Gastrocnemius medialis (tissue), 4 donors: ENCODE measurements at regions not wholly inside any gene's neighbourhood (a gene's known extent, or its start where the extent isn't known, plus 50 kb on each side); places are given as distances from the start of the nearest gene placed in this dataset.
"Not testable (repeated sequence)": the region's sequence is repeated elsewhere in the genome, so short reads cannot be mapped to it uniquely, and the experiment has no call there.

ENCODE experiments used
- ATAC-seq, 2 donors: fragments of 150-250 bp; one replicate each; pipeline ENCODE4 v1.9.1; 2016
- DNase-seq, 2 donors: peaks; one replicate each; pipeline ENCODE4 v3.0.0-alpha.2; 2019
- H3K27ac ChIP-seq, 4 donors: fragments of 200-600 bp; sonication (generic); 1 replicate in 1 of 4; 2 replicates in 3 of 4; pipeline ENCODE4 v1.5.1; 2016 to 2018; ENCODE audit warnings: mild to moderate bottlenecking in 2 of 4, moderate library complexity in 1 of 4
- H3K27me3 ChIP-seq, 3 donors: fragments of 200-600 bp; sonication (generic) in 2 of 3; 1 replicate in 1 of 3; 2 replicates in 2 of 3; pipeline versions ENCODE4 v1.5.1 to v1.6.0; 2016 to 2019; ENCODE audit warnings: mild to moderate bottlenecking in 1 of 3, moderate library complexity in 1 of 3
- H3K36me3 ChIP-seq, 2 donors: fragments of 200-600 bp; sonication (generic) in 1 of 2; one replicate each; pipeline ENCODE4 v1.5.1; 2017 to 2018
- H3K4me1 ChIP-seq, 2 donors: fragments of 200-600 bp; sonication (generic) in 1 of 2; one replicate each; pipeline ENCODE4 v1.5.1; 2016 to 2017; ENCODE audit warnings: mild to moderate bottlenecking in 2 of 2
- H3K4me3 ChIP-seq, 4 donors: fragments of 200-600 bp; sonication (generic) in 3 of 4; 1 replicate in 1 of 4; 2 replicates in 3 of 4; pipeline ENCODE4 v1.5.1; 2016 to 2019; ENCODE audit warnings: mild to moderate bottlenecking in 2 of 4
- H3K9me3 ChIP-seq, 3 donors: fragments of 200-600 bp; sonication (generic) in 2 of 3; 1 replicate in 1 of 3; 2 replicates in 2 of 3; pipeline ENCODE4 v1.5.1; 2016 to 2019
- POLR2A ChIP-seq, 2 donors: fragments of 450-650 bp; IDR thresholded peaks; one replicate each; pipeline ENCODE4 v1.6.1; 2017; ENCODE audit warnings: antibody characterized with exemption in 2 of 2, mild to moderate bottlenecking in 2 of 2, moderate library complexity in 2 of 2
- in situ Hi-C, 4 donors: fragments of 200-750 bp; cut with MboI; loops; one replicate each; pipeline versions ENCODE4 v1.15.0 to v1.8.0; 2017; ENCODE audit warnings: low sequenced_read_pairs in 4 of 4
- intact Hi-C: fragments of 100-400 bp; cut with DNase I; formaldehyde crosslinking; loops from one replicate; pipeline ENCODE4 v1.15.1; 2023; ENCODE audit warnings: low total_unique reads
- TF ChIP-seq, protein P1 (sequence below), 5 experiments: fragments of 450-650 bp in 3 of 5; fragments of 200-600 bp in 2 of 5; sonication (generic) in 2 of 5; IDR thresholded peaks in 4 of 5; conservative IDR thresholded peaks in 1 of 5; 1 replicate in 4 of 5; 2 replicates in 1 of 5; pipeline ENCODE4 v1.5.1; 2016 to 2019; ENCODE audit warnings: antibody characterized with exemption in 5 of 5, mild to moderate bottlenecking in 3 of 5, moderate library complexity in 3 of 5

DNA sequence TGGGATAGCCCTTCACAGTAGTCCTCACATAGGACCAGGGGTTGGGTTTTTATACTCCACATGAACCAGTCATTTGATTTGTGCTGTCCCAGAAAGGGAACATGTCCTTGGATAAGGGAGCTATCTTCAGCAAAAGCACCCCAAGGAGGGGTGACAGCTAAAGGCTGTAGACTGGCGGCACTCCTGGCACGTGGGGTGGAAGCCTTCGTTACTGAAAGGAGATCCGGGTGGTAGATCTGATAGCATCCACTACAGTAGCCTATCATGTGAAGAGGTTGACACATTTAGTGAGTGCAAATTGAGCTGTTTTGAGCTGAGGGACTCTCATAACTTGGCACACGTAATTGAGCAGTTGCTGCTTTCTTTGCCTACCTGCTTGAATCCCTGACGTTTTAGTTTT lies 588.8 kb upstream of the GOLIM4 start:
- H3K4me3 ChIP-seq: no peak overlapping the region
- intact Hi-C loops: no loop called here
- TF ChIP-seq, protein P1, sequence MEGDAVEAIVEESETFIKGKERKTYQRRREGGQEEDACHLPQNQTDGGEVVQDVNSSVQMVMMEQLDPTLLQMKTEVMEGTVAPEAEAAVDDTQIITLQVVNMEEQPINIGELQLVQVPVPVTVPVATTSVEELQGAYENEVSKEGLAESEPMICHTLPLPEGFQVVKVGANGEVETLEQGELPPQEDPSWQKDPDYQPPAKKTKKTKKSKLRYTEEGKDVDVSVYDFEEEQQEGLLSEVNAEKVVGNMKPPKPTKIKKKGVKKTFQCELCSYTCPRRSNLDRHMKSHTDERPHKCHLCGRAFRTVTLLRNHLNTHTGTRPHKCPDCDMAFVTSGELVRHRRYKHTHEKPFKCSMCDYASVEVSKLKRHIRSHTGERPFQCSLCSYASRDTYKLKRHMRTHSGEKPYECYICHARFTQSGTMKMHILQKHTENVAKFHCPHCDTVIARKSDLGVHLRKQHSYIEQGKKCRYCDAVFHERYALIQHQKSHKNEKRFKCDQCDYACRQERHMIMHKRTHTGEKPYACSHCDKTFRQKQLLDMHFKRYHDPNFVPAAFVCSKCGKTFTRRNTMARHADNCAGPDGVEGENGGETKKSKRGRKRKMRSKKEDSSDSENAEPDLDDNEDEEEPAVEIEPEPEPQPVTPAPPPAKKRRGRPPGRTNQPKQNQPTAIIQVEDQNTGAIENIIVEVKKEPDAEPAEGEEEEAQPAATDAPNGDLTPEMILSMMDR (IDR thresholded peaks at IDR 0.05 in 4 of 5, conservative IDR thresholded peaks at IDR 0.05 in 1 of 5): no peak
- no peak for TF ChIP-seq POLR2A (IDR thresholded peaks at IDR 0.05)
- H3K9me3 ChIP-seq: peaks cover 0 to 5% (median 0%) of the 10 kb centered on the region in 3 donors
- H3K36me3 ChIP-seq: no peaks in the 10 kb centered on the region
- H3K27ac ChIP-seq: no peak overlapping the region
- no peak for ATAC-seq
- H3K4me1 ChIP-seq: no peaks in the 10 kb centered on the region
- no peak for DNase-seq
- no peaks in the 10 kb centered on the region for H3K27me3 ChIP-seq
- in situ Hi-C loops: no loop called here

DNA sequence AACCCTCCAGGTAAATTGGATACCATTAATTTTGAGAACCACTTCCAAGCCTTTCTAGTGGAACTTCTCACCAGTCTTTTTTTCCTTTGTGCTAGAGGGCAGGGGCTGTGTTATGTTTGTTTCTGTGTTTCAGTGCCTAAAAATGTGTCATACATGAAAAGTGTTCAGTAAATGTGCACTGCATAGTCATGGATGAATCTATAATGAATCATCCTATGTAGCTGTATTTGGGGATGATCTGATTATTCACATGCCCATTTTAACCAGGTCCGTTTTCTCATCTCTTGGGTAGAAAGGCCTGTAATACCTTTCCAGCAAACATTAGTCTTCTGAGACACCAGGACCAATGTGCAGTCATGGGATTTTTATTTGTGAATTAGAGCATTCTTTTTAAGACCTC lies 583.0 kb upstream of the GOLIM4 start:
- no peak for DNase-seq
- Histone ChIP-seq H3K27me3 (no peaks in the 10 kb centered on the region), H3K27ac (no peak overlapping the region), H3K9me3 (peaks cover 0 to 5% (median 0%) of the 10 kb centered on the region in 3 donors), H3K4me1 (no peaks in the 10 kb centered on the region), H3K36me3 (no peaks in the 10 kb centered on the region), H3K4me3 (no peak overlapping the region)
- ATAC-seq: no peak
- in situ Hi-C loops: no loop called here
- intact Hi-C loops: no loop called here
- TF ChIP-seq, protein P1 (IDR thresholded peaks at IDR 0.05 in 4 of 5, conservative IDR thresholded peaks at IDR 0.05 in 1 of 5): no peak
- TF ChIP-seq POLR2A (IDR thresholded peaks at IDR 0.05): no peak

- TF ChIP-seq, protein P1 (IDR thresholded peaks at IDR 0.05 in 4 of 5, conservative IDR thresholded peaks at IDR 0.05 in 1 of 5): no peak
- no peak for TF ChIP-seq POLR2A (IDR thresholded peaks at IDR 0.05)
- Histone ChIP-seq H3K4me3 (no peak overlapping the region), H3K36me3 (no peaks in the 10 kb centered on the region), H3K27ac (no peak overlapping the region), H3K4me1 (no peaks in the 10 kb centered on the region), H3K27me3 (no peaks in the 10 kb centered on the region), H3K9me3 (no peaks in the 10 kb centered on the region)
- DNase-seq: no peak
- intact Hi-C loops (no loop called here), in situ Hi-C loops (no loop called here)
- ATAC-seq: no peak
Measured at GRCh38 chr3:168671091-168671490, 575.4 kb upstream of the GOLIM4 start.

DNA sequence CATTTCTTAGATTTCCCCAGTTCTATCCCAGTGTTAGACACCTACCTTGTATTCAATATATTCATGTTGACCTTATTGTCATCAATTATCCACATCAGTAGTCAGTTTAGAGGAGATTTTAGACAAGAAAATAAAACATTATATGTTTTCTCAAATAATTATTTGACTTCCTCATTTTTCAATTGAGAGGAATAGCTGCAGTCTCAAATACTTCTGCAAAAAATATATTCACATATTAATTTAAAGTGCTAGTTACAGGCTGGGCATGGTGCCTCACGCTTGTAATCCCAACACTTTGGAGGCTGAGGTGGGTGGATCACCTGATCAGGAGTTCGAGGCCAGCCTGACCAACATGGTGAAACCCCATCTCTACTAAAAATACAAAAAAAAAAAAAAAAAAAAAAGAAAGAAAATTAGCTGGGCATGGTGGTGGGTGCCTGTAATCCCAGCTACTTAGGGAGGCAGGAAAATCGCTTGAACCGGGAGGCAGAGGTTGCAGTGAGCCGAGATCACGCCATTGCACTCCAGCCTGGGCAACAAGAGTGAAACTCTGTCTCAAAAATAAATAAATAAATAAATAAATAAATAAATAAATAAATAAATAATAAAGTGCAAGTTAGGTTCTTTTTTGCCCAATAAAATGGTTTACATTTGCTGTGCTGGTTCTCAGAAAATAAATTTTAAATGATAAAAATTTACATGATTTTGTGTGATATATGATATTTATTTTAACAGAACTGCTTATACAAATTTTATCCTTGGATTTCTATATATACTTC lies 565.3 kb upstream of the GOLIM4 start:
- intact Hi-C loops, H3K36me3 ChIP-seq, DNase-seq, in situ Hi-C loops, H3K4me3 ChIP-seq, H3K27me3 ChIP-seq, H3K9me3 ChIP-seq, H3K4me1 ChIP-seq, ATAC-seq, H3K27ac ChIP-seq: not testable (repeated sequence)

GRCh38 chr3:168659015-168659414 lies 563.3 kb upstream of the GOLIM4 start:
- Histone ChIP-seq H3K27ac (no peak overlapping the region), H3K9me3 (no peaks in the 10 kb centered on the region), H3K36me3 (no peaks in the 10 kb centered on the region), H3K27me3 (no peaks in the 10 kb centered on the region), H3K4me3 (no peak overlapping the region), H3K4me1 (no peaks in the 10 kb centered on the region)
- ATAC-seq: no peak
- in situ Hi-C loops: no loop called here
- TF ChIP-seq, protein P1 (IDR thresholded peaks at IDR 0.05 in 4 of 5, conservative IDR thresholded peaks at IDR 0.05 in 1 of 5): no peak
- TF ChIP-seq POLR2A (IDR thresholded peaks at IDR 0.05): no peak
- no peak for DNase-seq
- intact Hi-C loops: no loop called here
